KOPT-K1 (cell line): ENCODE measurements at regions not wholly inside any gene's neighbourhood (a gene's known extent, or its start where the extent isn't known, plus 50 kb on each side); places are given as distances from the start of the nearest gene placed in this dataset.
"Not testable (repeated sequence)": the region's sequence is repeated elsewhere in the genome, so short reads cannot be mapped to it uniquely, and the experiment has no call there.

ENCODE experiments used
- H3K27ac ChIP-seq: fragments of 200-600 bp; sonication (generic); 2 replicates; pipeline ENCODE4 v1.5.1; 2016; ENCODE audit warnings: antibody characterized with exemption, mild to moderate bottlenecking, low read depth, low read length; ENCODE audit not compliant: poor library complexity, severe bottlenecking
- H3K36me3 ChIP-seq: fragments of 200-600 bp; sonication (generic); 2 replicates; pipeline ENCODE4 v1.5.1; 2017; ENCODE audit warnings: antibody characterized with exemption, mild to moderate bottlenecking, low read length, moderate library complexity; ENCODE audit not compliant: insufficient read depth
- H3K9me3 ChIP-seq: fragments of 200-600 bp; sonication (generic); 2 replicates; pipeline ENCODE4 v1.5.1; 2017; ENCODE audit warnings: antibody characterized with exemption, low read length, mild to moderate bottlenecking; ENCODE audit not compliant: insufficient read depth, poor library complexity, severe bottlenecking

DNA sequence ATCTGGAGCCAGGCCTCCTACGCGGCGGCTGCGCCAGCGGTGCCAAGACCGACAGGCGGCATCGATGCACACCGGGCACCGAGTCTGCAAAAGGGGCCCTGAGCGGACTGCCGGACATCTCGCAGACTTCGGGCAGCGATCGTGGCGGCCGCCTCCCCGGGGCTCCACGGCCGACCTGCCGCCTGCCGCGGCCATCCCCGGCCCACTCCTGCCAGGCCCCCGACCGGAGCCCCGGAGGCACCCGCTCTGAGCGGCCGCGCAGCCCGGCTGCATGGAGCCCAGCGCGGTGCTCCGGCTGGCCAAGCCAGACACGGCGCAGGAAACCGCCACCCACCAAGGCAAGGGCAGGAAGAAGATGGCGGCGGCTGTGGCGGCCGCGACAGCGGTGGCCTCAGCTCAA is 154.2 kb upstream of the KCTD7 start:
- Histone ChIP-seq H3K9me3 (no peaks in the 10 kb centered on the region), H3K36me3 (no peaks in the 10 kb centered on the region; the same call in 1 of the 2 replicates), H3K27ac (no peak overlapping the region)

DNA sequence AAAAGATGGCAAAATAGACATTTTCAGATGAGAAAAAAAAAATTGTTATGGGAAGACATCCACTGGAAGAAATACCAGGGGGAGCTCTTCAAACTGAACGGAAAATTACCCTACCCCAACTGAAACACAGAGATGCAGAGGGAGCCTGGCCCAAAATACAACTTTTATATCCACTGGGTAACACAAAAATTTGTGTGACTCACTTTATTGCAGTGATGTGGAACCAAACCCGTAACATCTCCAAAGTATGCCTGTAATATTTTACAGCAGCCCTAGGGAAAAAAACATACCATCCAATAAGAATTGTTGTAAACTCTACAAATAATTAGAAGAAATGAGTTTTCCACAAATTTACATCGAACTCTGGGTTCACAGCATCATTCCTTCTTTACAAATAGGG is 152.6 kb upstream of the KCTD7 start:
- H3K9me3 ChIP-seq, H3K27ac ChIP-seq, H3K36me3 ChIP-seq: not testable (repeated sequence)

DNA sequence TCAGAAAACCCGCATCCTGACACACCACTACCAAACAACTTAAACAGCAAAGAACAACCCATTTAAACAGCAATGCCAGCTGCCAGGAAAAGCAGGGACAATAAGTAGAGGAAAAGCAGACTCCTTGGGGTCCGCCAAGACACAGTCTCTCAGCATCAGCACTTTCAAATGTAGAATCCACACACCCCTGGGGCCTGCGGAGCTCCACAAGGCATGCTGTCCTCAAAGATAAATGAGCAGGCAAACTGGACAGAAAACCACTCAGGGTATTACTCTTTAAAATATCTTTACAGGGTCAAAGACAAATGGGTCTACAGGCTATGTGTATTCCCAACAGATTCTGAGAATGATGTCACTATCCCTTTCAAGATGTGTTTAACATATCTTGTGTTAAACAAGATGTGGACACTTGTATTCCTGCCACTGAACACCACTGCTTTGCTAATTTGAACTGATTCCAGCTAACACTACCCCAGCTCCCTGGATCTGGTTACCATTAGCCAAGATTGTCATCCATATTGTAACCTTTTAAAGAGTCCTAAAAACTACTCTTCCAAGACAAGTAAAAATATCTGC is 150.8 kb upstream of the KCTD7 start:
- H3K36me3 ChIP-seq, H3K27ac ChIP-seq, H3K9me3 ChIP-seq: not testable (repeated sequence)

DNA sequence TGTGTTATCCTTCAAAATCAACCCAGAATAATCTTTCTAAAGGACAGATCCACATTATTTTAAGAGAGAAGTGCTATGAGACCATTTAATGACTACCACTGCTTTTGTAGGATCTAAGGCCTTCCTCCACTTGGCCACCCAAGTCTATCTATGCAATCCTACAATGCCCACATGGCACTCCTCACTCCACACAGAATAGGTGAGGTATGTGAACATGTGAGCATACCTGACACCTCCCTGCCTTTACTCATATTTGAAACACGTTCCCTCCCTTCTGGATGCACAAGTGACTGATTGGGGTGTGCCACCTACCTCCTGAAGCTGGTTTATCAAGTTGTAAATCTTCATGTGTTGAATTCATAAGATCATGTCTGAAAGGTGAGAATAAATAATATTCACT is 147.5 kb upstream of the KCTD7 start:
- H3K9me3 ChIP-seq, H3K36me3 ChIP-seq: not testable (repeated sequence)

DNA sequence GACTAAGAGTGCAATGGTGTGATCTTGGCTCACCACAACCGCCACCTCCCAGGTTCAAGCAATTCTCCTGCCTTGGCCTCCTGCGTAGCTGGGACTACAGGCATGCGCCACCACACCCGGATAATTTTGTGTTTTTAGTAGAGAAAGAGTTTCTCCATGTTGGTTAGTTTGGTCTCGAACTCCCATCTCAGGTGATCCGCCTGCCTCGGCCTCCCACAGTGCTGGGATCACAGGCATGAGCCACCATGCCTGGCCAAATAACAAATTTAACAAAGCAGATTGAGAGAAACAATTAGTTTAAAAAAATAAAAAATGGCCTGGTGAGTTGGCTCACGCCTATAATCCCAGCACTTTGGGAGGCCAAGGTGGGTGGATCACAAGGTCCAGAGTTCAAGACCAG is 139.6 kb upstream of the KCTD7 start:
- not testable (repeated sequence) for H3K9me3 ChIP-seq, H3K27ac ChIP-seq, H3K36me3 ChIP-seq

More for the DNA sequence above, 147.5 kb upstream of the KCTD7 start:
- H3K27ac ChIP-seq: not testable (repeated sequence)

- not testable (repeated sequence) for H3K9me3 ChIP-seq, H3K27ac ChIP-seq, H3K36me3 ChIP-seq
Observed at GRCh38 chr7:66489741-66490140, 138.9 kb upstream of the KCTD7 start.

GRCh38 chr7:66490979-66491378 is 137.7 kb upstream of the KCTD7 start:
- H3K27ac ChIP-seq, H3K36me3 ChIP-seq, H3K9me3 ChIP-seq: not testable (repeated sequence)

GRCh38 chr7:66492405-66492804 is 136.3 kb upstream of the KCTD7 start:
- not testable (repeated sequence) for H3K36me3 ChIP-seq, H3K9me3 ChIP-seq
- peak overlapping the region; percentile 74 for H3K27ac ChIP-seq

GRCh38 chr7:66493235-66494205 is 135.2 kb upstream of the KCTD7 start:
- Histone ChIP-seq H3K27ac (peak overlapping the region; percentile 74), H3K36me3 (no peaks in the 10 kb centered on the region), H3K9me3 (no peaks in the 10 kb centered on the region)

DNA sequence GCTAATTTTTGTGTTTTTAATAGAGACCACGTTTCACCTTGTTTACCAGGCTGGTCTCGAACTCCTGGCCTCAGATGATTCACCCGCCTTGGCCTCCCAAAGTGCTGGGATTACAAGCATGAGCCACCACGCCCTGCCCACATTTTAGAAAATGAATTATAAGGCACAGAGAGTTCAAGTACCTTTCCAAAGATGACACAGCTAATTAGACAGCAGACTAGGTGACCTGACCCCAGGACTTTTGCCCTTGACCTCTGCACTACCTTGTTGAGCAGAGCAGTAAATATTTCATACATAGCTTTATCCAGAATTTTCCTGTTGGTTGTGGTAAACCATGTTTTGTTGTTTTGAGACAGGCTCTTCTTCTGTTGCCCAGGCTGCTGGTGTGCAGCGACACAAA is 131.3 kb upstream of the KCTD7 start:
- Histone ChIP-seq H3K36me3 (no peaks in the 10 kb centered on the region), H3K9me3 (no peaks in the 10 kb centered on the region), H3K27ac (no peak overlapping the region)

GRCh38 chr7:66500087-66500486 is 128.6 kb upstream of the KCTD7 start:
- H3K9me3 ChIP-seq: no peaks in the 10 kb centered on the region
- H3K36me3 ChIP-seq: no peaks in the 10 kb centered on the region
- H3K27ac ChIP-seq: no peak overlapping the region

DNA sequence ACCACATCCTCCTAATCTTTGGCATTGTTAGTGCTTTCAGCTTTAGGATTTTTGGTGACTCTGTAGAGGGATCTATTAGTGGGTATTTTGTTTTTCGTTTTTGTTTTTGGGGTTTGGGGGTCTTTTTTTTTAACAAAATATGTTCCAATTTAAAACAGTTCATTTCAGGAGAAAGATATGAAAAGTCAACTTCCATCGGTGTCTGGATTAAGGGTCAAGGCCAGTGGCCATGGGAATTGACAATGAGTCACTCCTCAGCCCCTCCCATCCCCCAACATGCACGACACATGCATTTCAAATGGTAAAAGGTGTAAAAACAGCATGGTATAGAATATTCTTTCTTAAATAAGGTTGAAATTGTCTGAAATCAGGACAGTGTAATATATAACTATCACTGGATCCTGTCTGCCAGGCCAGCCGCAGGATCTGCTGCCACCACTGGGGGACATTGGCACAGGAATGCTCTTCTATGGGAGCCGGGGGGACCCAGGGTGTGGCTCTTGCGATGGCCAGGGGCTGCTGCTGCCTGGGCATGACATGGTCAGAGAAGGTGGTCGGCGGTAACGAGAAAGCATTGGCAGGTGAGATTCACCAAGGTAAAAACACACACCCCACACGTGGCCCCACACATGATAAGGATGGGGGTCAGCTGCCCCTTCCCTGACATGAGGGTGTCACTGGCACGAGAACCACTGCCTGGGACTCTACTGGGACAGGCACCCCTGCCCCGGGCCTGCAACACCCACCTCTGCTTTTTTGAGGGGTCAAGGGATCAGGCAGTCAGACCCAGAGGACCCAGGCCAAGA is 126.2 kb upstream of the KCTD7 start:
- H3K9me3 ChIP-seq: no peaks in the 10 kb centered on the region
- no peaks in the 10 kb centered on the region for H3K36me3 ChIP-seq
- H3K27ac ChIP-seq: no peak overlapping the region

DNA sequence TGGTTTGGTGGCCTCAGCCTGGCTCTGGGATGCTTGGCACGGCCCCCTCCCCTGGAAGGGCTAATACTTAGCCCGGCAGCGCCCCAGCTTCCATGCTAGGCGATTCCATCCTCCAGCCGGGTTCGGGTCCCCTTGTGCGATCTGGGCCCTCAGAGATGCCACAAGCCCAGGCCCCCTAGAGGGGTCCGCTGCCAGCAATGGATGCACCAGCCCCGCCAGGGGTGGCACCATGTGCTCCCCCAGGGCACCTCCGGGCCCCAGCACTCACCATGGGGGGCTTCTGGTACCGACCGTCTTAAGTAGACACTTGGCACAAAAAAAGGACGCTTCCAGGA is 125.7 kb upstream of the KCTD7 start:
- Histone ChIP-seq H3K9me3 (no peaks in the 10 kb centered on the region), H3K36me3 (no peaks in the 10 kb centered on the region), H3K27ac (no peak overlapping the region)

DNA sequence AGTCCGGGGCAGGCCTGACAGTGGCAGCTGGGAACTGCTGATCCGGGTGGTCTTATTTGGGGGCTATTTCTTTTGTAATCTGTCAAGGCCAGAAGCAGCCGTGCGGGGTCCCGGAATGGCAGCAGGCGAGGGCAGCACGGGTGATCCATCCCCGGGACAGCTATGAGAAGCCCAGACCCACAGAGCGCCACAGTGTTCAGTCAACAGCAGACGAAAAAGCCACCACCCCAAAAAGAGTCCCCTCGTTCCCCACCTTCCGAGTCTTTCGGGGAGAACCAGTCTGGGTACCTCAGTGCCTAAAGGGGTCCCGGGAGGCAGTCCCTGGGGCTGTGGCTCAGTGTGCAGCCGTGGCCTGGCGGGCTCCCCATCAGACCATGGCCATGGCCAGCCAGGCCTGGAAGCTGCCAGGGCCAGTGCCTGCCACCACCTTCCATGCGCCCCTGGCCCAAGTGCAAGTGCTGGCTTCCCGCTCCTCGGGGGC is 125.1 kb upstream of the KCTD7 start:
- no peaks in the 10 kb centered on the region for H3K9me3 ChIP-seq
- no peak overlapping the region for H3K27ac ChIP-seq
- no peaks in the 10 kb centered on the region for H3K36me3 ChIP-seq

DNA sequence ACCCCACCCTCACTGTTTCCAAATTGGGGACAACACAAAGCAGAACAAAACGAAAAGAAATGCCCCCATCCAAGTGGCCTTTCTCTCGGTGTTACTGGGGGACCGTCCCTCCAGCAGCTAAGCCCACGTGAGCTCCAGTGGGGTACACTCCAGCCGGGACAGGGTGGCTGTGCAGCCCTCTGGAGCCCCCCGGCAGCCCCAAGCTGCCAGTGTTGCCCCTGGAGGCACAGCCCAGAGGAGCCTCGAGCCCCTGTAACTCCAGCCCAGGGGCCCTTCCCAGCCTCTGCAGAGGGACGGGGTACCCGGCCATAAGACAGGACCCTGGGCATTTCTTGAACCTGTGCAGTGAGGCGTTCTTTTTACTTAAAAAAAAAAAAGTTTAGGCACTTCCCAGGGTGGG is 124.5 kb upstream of the KCTD7 start:
- H3K27ac ChIP-seq: no peak overlapping the region
- H3K36me3 ChIP-seq: no peaks in the 10 kb centered on the region
- H3K9me3 ChIP-seq: no peaks in the 10 kb centered on the region
